ENCODE measurements at regions not wholly inside any gene's neighbourhood (a gene's known extent, or its start where the extent isn't known, plus 50 kb on each side); places are given as distances from the start of the nearest gene placed in this dataset.

DNA sequence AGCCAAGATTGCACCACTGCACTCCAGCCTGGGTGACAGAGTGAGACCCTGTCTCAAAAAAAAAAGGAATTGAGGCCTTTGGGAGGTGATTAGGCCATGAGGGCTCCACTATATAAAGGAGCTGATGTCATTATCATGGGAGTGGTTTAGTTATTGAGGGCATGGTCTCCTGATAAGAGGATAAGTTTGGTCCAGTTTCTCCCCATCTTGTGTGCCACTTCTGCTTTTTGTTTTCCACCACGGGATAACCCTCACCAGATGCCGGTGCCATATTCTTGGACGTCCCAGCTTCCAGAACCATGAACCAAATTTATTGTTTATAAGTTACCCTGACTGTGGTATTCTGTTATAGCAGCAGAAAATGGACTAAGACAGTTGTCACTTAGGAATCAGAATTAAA is 125.8 kb downstream of the C1D start:
- TF ChIP-seq, protein P1, sequence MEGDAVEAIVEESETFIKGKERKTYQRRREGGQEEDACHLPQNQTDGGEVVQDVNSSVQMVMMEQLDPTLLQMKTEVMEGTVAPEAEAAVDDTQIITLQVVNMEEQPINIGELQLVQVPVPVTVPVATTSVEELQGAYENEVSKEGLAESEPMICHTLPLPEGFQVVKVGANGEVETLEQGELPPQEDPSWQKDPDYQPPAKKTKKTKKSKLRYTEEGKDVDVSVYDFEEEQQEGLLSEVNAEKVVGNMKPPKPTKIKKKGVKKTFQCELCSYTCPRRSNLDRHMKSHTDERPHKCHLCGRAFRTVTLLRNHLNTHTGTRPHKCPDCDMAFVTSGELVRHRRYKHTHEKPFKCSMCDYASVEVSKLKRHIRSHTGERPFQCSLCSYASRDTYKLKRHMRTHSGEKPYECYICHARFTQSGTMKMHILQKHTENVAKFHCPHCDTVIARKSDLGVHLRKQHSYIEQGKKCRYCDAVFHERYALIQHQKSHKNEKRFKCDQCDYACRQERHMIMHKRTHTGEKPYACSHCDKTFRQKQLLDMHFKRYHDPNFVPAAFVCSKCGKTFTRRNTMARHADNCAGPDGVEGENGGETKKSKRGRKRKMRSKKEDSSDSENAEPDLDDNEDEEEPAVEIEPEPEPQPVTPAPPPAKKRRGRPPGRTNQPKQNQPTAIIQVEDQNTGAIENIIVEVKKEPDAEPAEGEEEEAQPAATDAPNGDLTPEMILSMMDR (IDR thresholded peaks at IDR 0.05; ENCODE audit: low read depth, low read length, missing input control) = no peak
- no peak for TF ChIP-seq EGR1 (IDR thresholded peaks at IDR 0.05; ENCODE audit: low read depth in 2 of 2)
